Activated CD4-positive, CD25-positive, alpha-beta regulatory T cell (primary cell): ENCODE measurements at regions not wholly inside any gene's neighbourhood (a gene's known extent, or its start where the extent isn't known, plus 50 kb on each side); places are given as distances from the start of the nearest gene placed in this dataset.
A peak's percentile ranks its signal among the peaks of the same experiment; 100 is the strongest.

Experiments used
- DNase-seq, 4 experiments: peaks; one replicate each; lab custom pipeline; 2025; lab: John Stamatoyannopoulos, UW

- DNase-seq: no peak
These were observed 336.3 kb upstream of the RBMY1B start for GRCh38 chrY:21174697-21175463.

GRCh38 chrY:21175505-21175904, 335.6 kb upstream of the RBMY1B start:
- no peak for DNase-seq

GRCh38 chrY:21177306-21177800, 333.8 kb upstream of the RBMY1B start:
- DNase-seq: no peak

GRCh38 chrY:21178281-21178680, 332.9 kb upstream of the RBMY1B start:
- no peak for DNase-seq

- DNase-seq: peak; percentile 0 to 34 (median 11)
These were observed 330.2 kb upstream of the RBMY1B start for GRCh38 chrY:21180921-21181320.

GRCh38 chrY:21184271-21184670, 326.9 kb upstream of the RBMY1B start:
- DNase-seq: no peak

GRCh38 chrY:21185419-21186105, 325.6 kb upstream of the RBMY1B start:
- no peak for DNase-seq

GRCh38 chrY:21192694-21193093, 318.4 kb upstream of the RBMY1B start:
- no peak for DNase-seq

GRCh38 chrY:21200246-21200645, 310.9 kb upstream of the RBMY1B start:
- DNase-seq: no peak

GRCh38 chrY:21227849-21228248, 283.3 kb upstream of the RBMY1B start:
- no peak for DNase-seq

- peak in 2 of 4 experiments; percentile 2 for DNase-seq
These were observed 270.9 kb upstream of the RBMY1B start for GRCh38 chrY:21240221-21240620.

- DNase-seq: no peak
These were observed 270.4 kb upstream of the RBMY1B start for GRCh38 chrY:21240662-21241310.

GRCh38 chrY:21242793-21243192, 268.3 kb upstream of the RBMY1B start:
- no peak for DNase-seq

- no peak for DNase-seq
These were observed 264.4 kb upstream of the RBMY1B start for GRCh38 chrY:21246780-21247179.

GRCh38 chrY:21248591-21248990, 262.5 kb upstream of the RBMY1B start:
- no peak for DNase-seq

GRCh38 chrY:21253455-21254248, 257.5 kb upstream of the RBMY1B start:
- DNase-seq: no peak

GRCh38 chrY:21254476-21254875, 256.7 kb upstream of the RBMY1B start:
- DNase-seq: no peak

GRCh38 chrY:21256820-21257219, 254.3 kb upstream of the RBMY1B start:
- DNase-seq: no peak

- no peak for DNase-seq
These were observed 251.4 kb upstream of the RBMY1B start for GRCh38 chrY:21259707-21260106.

GRCh38 chrY:21260325-21260724, 250.8 kb upstream of the RBMY1B start:
- DNase-seq: no peak

GRCh38 chrY:21261158-21261557, 250.0 kb upstream of the RBMY1B start:
- DNase-seq: no peak

GRCh38 chrY:21266751-21267150, 244.4 kb upstream of the RBMY1B start:
- DNase-seq: no peak
